NCI-H1417 (cell line): ENCODE measurements at regions not wholly inside any gene's neighbourhood (a gene's known extent, or its start where the extent isn't known, plus 50 kb on each side); places are given as distances from the start of the nearest gene placed in this dataset.

Experiments
- DNase-seq, 3 experiments: peaks; one replicate each; lab custom pipeline; 2025; lab: John Stamatoyannopoulos, UW

DNA sequence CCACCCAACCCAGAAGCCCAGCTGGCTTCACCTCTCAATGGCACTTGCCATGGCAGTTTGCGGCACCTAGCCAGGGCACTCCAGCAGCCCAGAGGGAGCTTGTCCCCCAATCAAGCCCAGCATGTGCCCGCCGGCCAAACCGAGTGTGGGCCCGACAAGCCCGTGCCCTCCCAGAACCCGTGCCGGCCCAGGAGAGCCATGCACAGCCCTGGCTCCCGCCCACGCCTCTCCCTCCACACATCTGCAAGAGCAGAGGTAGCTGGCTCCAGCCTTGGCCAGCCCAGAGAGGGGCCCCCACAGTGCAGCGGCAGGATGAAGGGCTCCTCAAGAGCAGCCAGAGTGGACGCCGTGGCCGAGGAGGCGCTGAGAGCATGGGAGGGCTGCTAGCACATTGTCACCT lies 2278.0 kb upstream of the PCDH20 start:
- no peak for DNase-seq

DNA sequence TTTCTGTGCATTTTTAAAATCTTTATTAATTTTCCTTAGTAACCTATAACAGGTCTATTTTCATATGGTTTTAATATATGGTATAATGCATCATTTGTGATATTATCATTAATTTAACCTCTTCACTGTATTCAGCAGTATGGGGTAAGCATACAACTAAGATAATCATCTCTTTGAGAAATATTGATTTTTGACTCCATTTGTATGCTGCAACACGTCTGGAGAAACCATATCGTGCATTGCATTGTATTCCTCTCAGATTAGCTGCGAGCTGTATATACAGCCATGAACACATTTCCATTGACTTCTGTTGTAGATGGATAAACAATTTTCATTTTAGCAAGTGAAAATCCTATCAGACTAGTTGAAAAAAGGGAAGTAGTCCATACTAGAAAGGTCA lies 2275.8 kb upstream of the PCDH20 start:
- DNase-seq = no peak

DNA sequence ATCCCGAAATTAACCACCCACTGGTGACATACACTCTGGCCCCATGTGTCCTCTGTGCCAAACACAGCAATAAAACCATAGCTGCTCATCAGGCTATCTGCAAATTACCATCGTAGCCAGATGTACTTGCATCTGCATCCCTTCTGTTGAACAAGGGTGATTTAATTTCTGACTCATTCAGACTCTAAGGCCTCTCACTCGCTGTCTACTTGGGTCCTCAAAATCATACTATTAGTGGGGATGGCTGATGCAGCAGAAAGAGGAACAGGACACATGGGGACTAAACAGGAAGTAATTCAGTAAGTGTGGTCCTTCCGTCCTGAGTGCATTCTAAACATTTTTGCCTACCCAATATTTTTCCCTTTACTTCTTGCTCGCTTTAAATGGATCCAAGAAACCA lies 2275.0 kb upstream of the PCDH20 start:
- no peak for DNase-seq

DNA sequence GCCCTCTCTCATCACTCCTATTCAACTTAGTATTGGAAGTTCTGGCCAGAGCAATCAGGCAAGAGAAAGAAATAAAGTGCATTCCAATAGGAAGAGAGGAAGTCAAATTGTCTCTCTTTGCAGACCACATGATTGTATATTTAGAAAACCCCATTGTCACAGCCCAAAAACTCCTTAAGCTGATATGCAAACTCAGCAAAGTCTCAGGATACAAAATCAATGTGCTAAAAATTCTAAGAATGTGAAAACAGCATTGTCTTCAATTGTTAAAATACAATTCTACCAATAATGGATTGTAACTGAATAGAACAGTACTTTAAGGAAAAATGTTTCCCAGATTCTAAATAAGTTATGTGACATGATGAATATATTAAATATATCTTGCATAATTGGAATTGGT lies 2269.2 kb upstream of the PCDH20 start:
- DNase-seq = no peak

DNA sequence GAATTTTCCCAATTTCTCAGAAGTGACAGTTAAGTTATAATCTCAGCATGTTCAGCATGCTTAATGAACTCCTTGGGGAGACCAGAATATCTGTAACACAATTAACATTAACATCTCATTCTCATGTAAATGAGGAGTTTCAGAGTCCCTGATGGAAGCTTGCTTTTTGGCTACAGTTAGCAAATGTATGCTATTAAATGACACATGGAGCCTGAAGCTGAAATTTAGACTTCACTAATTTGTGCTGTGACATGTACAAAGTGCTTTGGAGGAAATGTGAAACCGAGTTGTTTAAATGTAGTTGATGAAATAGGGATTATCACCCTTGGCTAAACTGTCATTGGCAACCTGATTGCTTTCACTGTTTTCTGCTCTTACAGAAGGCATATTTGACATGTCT lies 2265.1 kb upstream of the PCDH20 start:
- peak in 1 of 3 experiments; percentile 60 for DNase-seq

DNA sequence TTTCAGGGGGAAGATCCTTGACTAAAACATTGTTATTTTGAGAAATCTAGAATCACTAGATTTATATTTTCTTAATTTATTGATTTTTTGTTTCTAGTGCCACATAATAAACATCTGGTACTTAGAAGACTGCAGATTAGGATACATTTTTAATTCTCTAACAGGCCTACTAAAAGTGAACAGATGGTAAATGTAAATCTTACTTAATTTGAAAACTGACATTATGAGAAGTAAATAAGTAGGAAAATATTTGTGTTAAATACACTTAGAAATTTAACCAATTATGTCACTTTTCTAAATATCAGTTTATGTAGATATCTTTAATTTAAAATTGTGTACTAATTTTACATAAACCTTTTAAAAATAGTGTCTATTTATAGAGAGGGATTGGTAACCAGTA lies 2255.6 kb upstream of the PCDH20 start:
- no peak for DNase-seq

DNA sequence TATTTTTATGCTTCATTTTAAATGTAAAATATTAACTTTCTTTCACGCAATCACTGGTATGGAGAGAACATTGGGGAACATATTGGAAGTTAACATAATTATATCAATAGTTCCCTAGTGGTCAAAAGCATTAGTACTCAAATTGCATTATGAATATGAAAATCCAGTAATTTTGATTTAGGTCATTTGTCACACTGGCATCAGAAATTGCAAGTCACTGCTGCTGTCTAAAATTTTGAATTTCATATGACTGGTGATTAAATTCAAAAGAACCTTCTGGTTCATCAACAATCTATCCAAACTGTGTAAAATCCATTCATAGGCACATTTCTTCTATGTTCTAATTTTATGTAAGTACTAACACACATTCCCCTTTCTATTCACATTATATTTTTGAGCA lies 2235.7 kb upstream of the PCDH20 start:
- DNase-seq = no peak

DNA sequence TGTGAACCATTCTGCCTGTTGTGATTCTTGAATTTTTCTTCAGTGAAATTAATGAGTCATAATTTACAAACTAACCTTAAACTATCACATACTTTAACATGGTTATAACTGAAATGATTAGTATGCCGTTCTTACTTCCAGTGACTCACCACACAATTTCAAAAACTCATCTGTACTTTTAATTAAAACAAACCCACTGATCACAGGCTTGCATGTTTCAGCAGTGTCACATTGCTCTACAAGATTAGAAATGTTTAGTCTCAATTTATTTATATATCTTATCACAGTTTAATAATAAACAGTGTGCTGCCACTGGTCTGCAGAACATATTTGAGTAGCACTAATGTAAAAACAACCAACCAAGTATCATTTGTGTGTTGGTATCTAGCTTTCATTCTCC lies 2227.9 kb upstream of the PCDH20 start:
- no peak for DNase-seq

DNA sequence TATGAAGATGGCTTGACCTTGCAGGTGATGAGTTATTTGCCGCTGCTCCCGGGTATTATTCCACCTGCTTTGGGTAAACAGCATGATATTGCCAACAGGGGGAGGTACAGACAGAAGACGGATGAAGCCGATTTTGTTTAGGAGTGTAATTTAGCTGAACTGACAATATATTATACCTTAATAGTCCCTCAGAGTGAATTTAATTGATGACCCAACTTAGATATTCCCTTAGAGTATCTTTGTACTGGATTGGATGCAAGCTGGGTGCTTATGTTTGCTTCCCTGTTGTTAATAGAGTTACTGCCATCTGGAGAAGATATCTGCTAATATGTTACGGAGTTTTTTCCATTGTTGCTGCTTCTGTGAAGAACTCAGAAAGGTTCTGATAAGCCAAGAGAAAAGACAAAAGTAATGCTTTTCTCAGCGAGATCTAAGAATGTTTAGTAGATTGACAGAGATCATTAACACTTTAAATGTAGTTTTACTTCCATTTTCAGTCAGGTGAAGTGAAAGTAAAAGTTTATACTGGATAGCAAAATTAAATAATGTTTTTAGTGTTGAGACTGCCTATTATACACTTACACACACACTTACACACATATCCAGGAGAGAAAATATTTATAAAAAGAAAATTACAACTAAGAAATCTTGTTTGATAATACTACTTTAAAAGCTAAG lies 2220.8 kb upstream of the PCDH20 start:
- DNase-seq = peak in 2 of 3 experiments; percentile 47 to 79

DNA sequence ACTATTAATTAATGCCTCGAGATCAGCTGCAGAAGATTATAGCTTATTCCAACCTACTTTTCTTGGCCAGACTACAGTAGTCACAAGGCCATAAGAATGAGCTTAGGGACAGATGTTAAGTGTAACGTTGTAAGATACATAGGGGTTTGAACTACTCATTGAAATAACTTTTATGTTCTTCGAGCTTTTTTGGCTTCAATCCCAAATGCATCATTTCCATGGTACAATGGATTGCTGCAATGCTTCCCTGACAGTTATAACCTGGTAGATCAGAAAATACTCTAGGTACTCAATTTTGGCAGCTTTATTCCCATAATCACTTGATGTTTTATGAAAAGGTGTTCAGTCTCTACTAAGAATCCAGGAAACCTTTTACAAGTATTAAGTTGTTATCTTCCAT lies 2216.7 kb upstream of the PCDH20 start:
- DNase-seq = no peak

DNA sequence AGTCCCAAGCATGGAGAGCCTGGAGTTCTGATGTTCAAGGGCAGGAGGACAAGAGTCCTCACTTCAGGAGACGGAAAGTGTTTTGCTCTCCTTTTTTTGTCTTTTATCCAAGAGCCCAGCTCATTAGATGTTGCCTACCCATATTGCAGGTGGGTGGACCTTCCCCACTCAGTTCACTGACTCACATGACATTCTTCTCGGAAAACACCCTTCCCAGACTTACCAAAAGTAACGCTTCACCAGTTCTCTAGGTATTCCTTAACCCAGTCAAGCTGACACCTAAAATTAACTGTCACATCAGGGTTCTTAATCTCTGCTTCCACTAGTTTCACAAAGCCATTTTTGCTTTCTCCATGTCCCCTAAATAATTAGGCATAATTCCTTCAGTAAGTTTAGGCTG lies 2215.4 kb upstream of the PCDH20 start:
- no peak for DNase-seq

DNA sequence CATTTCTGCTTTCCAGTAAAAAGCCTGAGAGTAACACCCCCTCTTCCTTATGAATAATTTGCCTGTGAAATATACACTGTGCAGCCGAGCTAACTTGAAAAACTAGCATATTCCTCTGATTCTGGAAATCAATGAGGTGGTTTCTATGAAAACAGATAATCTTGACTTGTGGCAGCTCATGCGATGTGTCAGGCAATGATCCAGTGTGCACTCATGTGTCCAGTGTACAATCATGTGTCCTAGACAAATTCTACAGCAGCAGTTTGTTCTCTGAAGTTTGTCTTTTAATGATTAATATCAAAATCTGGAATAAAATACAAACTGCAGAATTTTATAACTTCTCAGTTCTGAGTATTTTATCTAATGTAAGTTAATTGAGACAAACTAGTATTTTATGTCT lies 2213.9 kb upstream of the PCDH20 start:
- no peak for DNase-seq

DNA sequence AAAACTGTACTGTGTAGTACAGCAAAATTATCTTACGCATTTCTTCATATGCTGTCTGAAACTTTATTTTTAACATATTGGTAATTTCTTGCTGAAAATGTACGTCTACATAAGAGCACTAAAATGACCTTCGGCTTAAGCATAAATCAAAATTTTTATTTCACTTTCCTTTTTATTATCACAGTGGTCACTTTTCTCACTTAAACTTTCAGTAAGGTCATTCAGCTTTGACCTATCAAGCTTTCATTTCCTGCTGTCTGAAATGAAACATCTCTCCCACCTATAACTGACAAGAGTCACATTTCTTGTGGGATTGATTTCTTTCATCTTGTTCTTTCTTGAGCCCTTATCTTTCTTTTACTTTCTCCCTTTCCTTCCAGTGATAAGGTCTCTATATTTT lies 2212.7 kb upstream of the PCDH20 start:
- no peak for DNase-seq

DNA sequence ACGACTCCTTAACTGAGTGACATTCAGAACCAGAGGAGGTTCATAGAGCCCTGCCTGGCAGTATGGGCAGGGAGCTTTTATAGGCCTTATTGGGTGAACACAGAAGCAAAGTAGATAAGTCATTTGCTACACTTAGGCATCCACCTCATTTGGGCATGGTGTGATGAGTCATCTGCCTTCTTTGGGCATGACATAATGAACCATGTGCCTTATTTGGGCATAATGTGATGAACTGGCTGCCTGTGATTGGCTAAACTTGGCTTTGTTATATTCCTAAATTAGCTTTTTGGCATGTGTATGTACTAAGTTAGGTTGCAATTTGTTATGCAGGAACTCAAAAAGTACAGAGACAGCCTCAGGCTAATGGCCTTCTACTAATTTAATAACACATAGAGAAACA lies 2210.2 kb upstream of the PCDH20 start:
- DNase-seq = no peak

DNA sequence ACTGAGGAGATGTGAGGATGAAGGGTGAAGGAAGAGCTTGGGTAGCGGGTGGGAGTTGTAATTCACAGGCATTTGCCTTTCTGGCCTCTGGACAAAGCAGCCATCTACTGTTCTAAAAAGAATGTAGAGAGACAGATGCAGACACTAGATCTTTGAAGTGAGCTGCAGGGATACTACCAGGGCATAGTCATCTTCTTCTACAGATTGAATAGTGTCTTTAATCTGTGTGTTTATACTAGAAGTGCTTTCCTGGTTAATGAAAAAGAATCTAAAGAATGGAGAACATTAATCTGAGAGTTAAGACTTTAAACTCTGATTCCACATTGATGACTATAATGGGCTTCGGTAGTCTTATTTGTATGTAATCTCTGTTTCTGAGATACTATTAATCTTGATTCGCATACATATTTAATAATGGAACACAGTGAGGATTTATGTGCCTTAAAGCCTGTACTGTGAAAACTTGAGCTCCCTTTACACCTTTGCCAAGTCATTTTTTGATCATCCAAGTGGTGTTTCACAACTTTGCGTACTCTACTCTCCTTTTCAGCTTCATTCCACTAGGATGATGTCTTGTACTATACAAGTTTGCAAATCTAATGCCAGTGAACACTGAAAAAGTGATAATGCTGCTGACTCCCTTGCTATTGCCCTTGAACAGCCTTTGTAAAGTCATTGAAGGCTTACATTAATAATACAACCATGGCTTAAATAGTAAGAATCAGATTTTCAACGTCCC lies 2199.4 kb upstream of the PCDH20 start:
- DNase-seq = no peak

DNA sequence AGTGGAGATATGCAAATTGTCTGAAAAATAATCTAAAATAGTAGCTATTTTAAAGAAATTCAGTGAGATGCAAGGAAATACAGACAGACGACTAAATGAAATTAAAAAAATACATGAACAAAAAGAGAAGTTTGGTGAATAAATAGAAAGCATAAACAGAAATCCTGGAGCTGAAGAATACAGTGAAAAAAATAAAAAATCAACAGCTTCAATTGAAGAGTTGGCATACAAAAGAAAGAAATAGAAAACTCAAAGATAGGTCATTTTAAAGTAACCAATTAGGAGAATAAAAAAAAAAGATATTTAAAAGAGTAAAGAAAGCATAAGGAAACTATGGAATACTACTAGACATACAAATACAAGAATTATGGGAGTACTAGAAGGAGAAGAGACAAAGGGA lies 2191.5 kb upstream of the PCDH20 start:
- DNase-seq = no peak

DNA sequence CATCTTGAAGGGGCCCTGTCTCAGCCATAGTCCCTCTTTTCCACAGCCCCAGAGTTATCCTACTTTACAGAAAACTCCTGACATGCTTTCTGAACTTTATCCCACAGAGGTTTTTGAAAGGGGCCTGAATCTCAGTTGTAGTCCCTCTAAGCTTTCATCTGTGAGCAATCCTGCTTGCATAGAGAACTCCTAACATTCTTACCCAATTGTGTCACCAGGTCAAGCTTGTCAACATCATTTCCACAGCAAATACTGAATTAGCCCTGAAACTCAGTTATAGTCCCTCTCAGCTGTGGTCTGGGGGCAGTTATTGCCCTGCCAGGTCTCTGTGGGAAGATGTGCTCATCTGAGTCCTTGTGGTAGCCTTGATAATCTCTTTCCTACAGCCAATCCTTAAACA lies 2190.3 kb upstream of the PCDH20 start:
- DNase-seq = no peak

DNA sequence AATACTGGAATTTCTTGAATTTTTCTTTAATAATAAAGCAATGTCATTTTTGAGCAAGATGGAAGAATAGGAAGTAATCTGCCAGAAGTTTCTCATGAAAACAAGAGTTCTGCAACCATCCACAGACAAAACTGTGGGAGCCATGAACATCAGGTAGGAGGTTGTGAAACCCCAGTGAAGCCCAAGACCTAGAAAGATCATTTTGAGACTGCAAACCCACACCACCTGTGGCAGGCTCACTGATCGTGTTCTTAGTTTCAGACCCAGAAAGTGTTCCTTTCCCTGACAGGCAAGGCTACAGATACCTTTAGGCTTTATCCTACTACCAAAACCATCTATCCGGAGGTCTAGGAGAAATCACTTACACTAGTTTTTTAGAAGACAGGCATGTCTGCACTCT lies 2189.8 kb upstream of the PCDH20 start:
- DNase-seq = no peak

DNA sequence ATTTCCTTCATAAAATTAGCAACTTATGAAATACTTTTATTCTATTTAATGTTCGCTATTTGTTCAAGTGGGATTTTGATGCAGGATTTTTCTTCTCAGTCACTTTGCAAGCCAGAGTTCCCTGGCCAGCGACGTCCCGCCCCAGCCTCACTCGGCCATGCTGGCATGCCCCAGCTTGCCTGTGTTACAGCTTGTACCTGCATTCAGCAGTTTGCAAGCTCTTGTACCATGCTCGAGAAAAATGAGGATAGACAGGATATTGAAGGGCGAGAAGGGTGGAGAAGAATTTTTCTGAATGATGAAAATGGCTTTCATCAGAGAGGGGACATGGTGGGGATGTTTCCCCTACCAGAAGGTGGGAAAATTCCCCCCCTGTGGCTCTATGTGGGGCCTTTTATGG lies 2180.2 kb upstream of the PCDH20 start:
- no peak for DNase-seq

DNA sequence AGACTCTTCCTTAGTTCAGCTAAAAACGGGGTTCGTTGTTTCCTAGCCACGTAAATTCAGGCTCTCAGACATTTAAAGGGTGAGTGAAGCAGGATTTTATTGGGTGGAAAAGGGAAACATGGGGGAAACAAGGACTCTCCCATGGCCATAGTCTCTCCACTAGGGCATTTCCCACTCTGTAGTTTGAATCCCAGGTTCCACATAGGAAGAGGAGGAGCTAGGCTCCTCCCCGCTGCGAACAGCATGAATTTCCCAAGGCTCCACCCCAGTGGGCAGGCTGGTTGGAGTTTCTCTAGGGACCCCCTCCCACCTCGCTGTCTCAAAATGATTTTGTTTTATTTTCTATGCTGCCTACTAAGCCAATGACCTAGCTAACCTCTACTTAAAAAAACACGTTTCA lies 2170.8 kb upstream of the PCDH20 start:
- no peak for DNase-seq

DNA sequence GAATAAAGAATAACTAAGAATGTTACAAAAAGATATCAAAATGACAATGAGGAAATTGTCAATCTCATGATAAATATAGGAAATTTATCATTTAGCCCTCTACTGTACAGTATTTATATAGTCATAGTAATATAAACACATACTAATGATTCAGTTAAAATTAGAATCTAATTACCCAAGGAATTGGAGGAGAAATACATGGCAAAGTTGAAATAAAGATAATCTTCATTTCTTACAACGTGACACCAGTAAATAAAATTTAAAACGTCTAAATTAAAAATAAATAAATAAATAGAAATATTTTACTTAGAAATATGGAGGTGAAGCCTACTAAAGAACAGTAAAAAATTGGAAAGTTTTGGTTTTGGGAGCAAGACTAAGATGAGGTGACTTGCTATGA lies 2163.1 kb upstream of the PCDH20 start:
- no peak for DNase-seq

DNA sequence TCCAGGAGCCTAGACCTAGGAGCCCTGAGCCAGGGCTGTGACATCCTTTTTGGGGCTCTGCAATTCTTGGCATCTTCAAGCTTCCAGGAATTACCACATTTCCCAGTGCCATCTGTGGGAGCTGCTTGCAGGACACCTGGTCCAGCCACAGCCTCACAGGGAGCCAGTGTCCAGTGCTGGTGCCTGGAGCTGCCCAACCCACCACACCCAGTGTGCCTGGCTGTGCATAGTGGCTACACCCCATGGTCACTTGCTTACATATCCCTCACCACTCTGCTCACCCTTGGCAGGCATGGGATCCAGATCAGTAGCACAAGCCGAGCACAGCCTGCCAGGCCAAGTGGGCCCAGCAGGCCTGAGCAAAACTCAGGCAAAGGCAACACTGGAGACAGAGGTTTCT lies 2151.4 kb upstream of the PCDH20 start:
- no peak for DNase-seq

DNA sequence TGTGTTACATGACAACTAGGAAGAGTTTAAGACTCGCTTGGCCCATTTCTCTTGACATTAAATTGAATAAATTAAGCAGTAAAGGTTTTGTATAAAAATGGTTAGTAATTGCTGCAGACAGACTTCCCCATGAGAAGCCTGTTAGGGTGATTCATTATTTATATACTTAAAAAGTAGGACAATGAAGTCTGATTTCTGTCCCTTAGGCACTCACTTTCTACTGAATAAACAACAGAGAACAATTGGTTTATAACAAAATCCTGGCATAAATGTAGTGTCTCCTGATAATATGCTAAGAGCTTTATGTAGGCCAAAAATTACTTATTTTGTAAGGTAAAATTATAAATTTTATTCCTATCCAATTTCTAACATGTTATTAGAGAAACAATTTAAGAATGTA lies 2138.5 kb upstream of the PCDH20 start:
- no peak for DNase-seq

DNA sequence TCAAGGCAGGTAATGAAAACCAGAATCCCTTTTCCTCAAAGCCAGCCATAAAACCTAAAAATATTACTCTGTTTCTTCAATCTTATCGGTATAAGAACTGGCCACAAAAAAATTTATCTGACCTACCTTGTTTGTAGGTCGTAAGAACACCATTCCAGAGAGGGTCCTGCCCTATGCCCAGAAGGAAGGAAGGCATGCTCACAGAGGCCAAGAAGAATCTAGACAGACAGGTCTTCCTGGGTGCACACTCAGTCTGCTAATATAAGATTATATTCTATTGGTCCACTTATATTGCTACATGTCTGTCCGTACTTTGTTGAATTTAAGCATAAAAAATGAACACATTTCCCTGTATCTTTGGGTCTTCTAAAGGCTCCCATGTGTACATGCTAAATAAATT lies 2136.1 kb upstream of the PCDH20 start:
- DNase-seq = no peak
